Neural cell (in vitro differentiated cells): ENCODE measurements at regions not wholly inside any gene's neighbourhood (a gene's known extent, or its start where the extent isn't known, plus 50 kb on each side); places are given as distances from the start of the nearest gene placed in this dataset.

ENCODE experiments used
- H2AFZ ChIP-seq: fragments of 200-600, 300-800 bp; sonication (generic), shearing (Covaris generic); 2 replicates; pipeline ENCODE4 v1.6.0; 2014; ENCODE audit warnings: low read depth, mild to moderate bottlenecking, antibody characterized with exemption, low read length, moderate library complexity
- H3F3A ChIP-seq: fragments of 200-600 bp; shearing (Covaris generic); 2 replicates; pipeline ENCODE4 v1.6.1; 2016; ENCODE audit warnings: mild to moderate bottlenecking, moderate library complexity, mixed read lengths, antibody characterized with exemption, low read length; ENCODE audit not compliant: insufficient read depth, poor library complexity, severe bottlenecking
- H3K27ac ChIP-seq: fragments of 200-600, 300-800 bp; sonication (generic), shearing (Covaris generic); 2 replicates; pipeline ENCODE4 v1.5.1; 2014; ENCODE audit warnings: mild to moderate bottlenecking, low read length, moderate library complexity
- H3K27me3 ChIP-seq: fragments of 300-800, 200-600 bp; sonication (generic), shearing (Covaris generic); 2 replicates; pipeline ENCODE4 v1.6.0; 2014; ENCODE audit warnings: mild to moderate bottlenecking, low read depth, low read length, moderate library complexity; ENCODE audit not compliant: insufficient read depth
- H3K36me3 ChIP-seq: fragments of 300-800, 200-600 bp; sonication (generic), shearing (Covaris generic); 2 replicates; pipeline ENCODE4 v1.5.1; 2014; ENCODE audit warnings: mild to moderate bottlenecking, antibody characterized with exemption, low read length, moderate library complexity; ENCODE audit not compliant: insufficient read depth
- H3K4me2 ChIP-seq: fragments of 300-800, 200-600 bp; sonication (generic), shearing (Covaris generic); 2 replicates; pipeline ENCODE4 v1.6.0; 2014; ENCODE audit warnings: mild to moderate bottlenecking, low read length
- H3K4me3 ChIP-seq: fragments of 300-800, 200-600 bp; sonication (generic), shearing (Covaris generic); 2 replicates; pipeline ENCODE4 v1.5.1; 2014; ENCODE audit warnings: mild to moderate bottlenecking, low read length, moderate library complexity
- H3K79me2 ChIP-seq: fragments of 200-600 bp; shearing (Covaris generic); replicated peaks from 2 replicates; pipeline ENCODE4 v1.6.0; 2014; ENCODE audit warnings: mild to moderate bottlenecking, low read length, moderate library complexity; ENCODE audit not compliant: insufficient read depth
- H3K9ac ChIP-seq: fragments of 300-800, 200-600 bp; sonication (generic), shearing (Covaris generic); 2 replicates; pipeline ENCODE4 v1.6.1; 2016; ENCODE audit warnings: mild to moderate bottlenecking, low read length, mixed read lengths
- H3K9me2 ChIP-seq: fragments of 200-600 bp; shearing (Covaris generic); 2 replicates; pipeline ENCODE4 v1.6.1; 2016; ENCODE audit warnings: mild to moderate bottlenecking, low read length, mixed read lengths; ENCODE audit not compliant: insufficient read depth
- H3K9me3 ChIP-seq: fragments of 200-600, 300-800 bp; sonication (generic), shearing (Covaris generic); 2 replicates; pipeline ENCODE4 v1.6.1; 2016; ENCODE audit warnings: mild to moderate bottlenecking, mixed run types, low read length, moderate library complexity, mixed read lengths
- H4K20me1 ChIP-seq: fragments of 200-600 bp; shearing (Covaris generic); 2 replicates; pipeline ENCODE4 v1.6.1; 2016; ENCODE audit warnings: mild to moderate bottlenecking, mixed run types; ENCODE audit not compliant: insufficient read depth
- CTCF ChIP-seq: fragments of 450-650 bp; IDR thresholded peaks from 2 replicates; pipeline ENCODE4 v1.5.1; 2014; ENCODE audit warnings: antibody characterized with exemption, mild to moderate bottlenecking, moderate library complexity; ENCODE audit not compliant: poor library complexity, severe bottlenecking
- EP300 ChIP-seq: fragments of 450-650 bp; conservative IDR thresholded peaks from 2 replicates; pipeline ENCODE4 v1.6.1; 2014; ENCODE audit warnings: antibody characterized with exemption, mild to moderate bottlenecking, moderate library complexity; ENCODE audit not compliant: poor library complexity, severe bottlenecking
- EZH2 ChIP-seq: fragments of 200-600, 300-800 bp; shearing (Covaris generic), sonication (generic); IDR thresholded peaks from 2 replicates; pipeline ENCODE4 v1.6.1; 2014; ENCODE audit warnings: antibody characterized with exemption, low read length, borderline replicate concordance, mild to moderate bottlenecking; ENCODE audit not compliant: insufficient read depth, poor library complexity, severe bottlenecking
- MXI1 ChIP-seq: fragments of 450-650 bp; conservative IDR thresholded peaks from 2 replicates; pipeline ENCODE4 v1.6.1; 2014; ENCODE audit warnings: antibody characterized with exemption, mild to moderate bottlenecking; ENCODE audit not compliant: poor library complexity, severe bottlenecking
- POLR2AphosphoS5 ChIP-seq: IDR thresholded peaks from 2 replicates; pipeline ENCODE4 v1.6.1; 2012
- RAD21 ChIP-seq: fragments of 450-650 bp; conservative IDR thresholded peaks from 2 replicates; pipeline ENCODE4 v1.6.1; 2014; ENCODE audit warnings: antibody characterized with exemption, mild to moderate bottlenecking, moderate library complexity
- REST ChIP-seq: IDR thresholded peaks from 2 replicates; pipeline ENCODE4 v1.6.1; 2012; ENCODE audit warnings: borderline replicate concordance
- SMC3 ChIP-seq: fragments of 450-650 bp; conservative IDR thresholded peaks from 2 replicates; pipeline ENCODE4 v1.6.1; 2014; ENCODE audit warnings: antibody characterized with exemption, mild to moderate bottlenecking, moderate library complexity; ENCODE audit not compliant: poor library complexity
- TAF1 ChIP-seq: IDR thresholded peaks from 2 replicates; pipeline ENCODE4 v1.6.1; 2012; ENCODE audit warnings: low read depth

GRCh38 chr5:174337276-174338184 is 292.0 kb downstream of the NSG2 start:
- TF ChIP-seq RAD21: no peak
- no peak for TF ChIP-seq CTCF
- peak; percentile 83 for TF ChIP-seq POLR2AphosphoS5
- Histone ChIP-seq H3K36me3 (no peaks in the 10 kb centered on the region), H3K9me2 (no peaks in the 10 kb centered on the region), H3K4me3 (no peak overlapping the region), H3K4me2 (no peak overlapping the region), H3K9me3 (no peaks in the 10 kb centered on the region), H3K79me2 (no peaks in the 10 kb centered on the region), H3F3A (no peaks in the 10 kb centered on the region), H3K27ac (no peak overlapping the region), H2AFZ (no peak overlapping the region), H3K27me3 (no peaks in the 10 kb centered on the region), H3K9ac (no peak overlapping the region), H4K20me1 (no peaks in the 10 kb centered on the region)

GRCh38 chr5:174338185-174339010 is 292.9 kb downstream of the NSG2 start:
- no peak overlapping the region for H3K9ac ChIP-seq
- H3K27ac ChIP-seq: no peak overlapping the region
- no peak overlapping the region for H3K4me2 ChIP-seq
- H3K79me2 ChIP-seq: no peaks in the 10 kb centered on the region
- H4K20me1 ChIP-seq: no peaks in the 10 kb centered on the region
- H3K9me3 ChIP-seq: no peaks in the 10 kb centered on the region
- H3F3A ChIP-seq: no peaks in the 10 kb centered on the region
- H3K27me3 ChIP-seq: no peaks in the 10 kb centered on the region
- no peak for TF ChIP-seq MXI1
- no peak for TF ChIP-seq CTCF
- H3K9me2 ChIP-seq: no peaks in the 10 kb centered on the region
- no peaks in the 10 kb centered on the region for H3K36me3 ChIP-seq
- H2AFZ ChIP-seq: no peak overlapping the region
- no peak overlapping the region for H3K4me3 ChIP-seq

GRCh38 chr5:174339130-174339529 is 293.6 kb downstream of the NSG2 start:
- H3K4me2 ChIP-seq: no peak overlapping the region
- no peaks in the 10 kb centered on the region for H3K9me2 ChIP-seq
- H2AFZ ChIP-seq: no peak overlapping the region
- no peak overlapping the region for H3K27ac ChIP-seq
- no peaks in the 10 kb centered on the region for H4K20me1 ChIP-seq
- no peaks in the 10 kb centered on the region for H3K36me3 ChIP-seq
- no peaks in the 10 kb centered on the region for H3F3A ChIP-seq
- H3K4me3 ChIP-seq: no peak overlapping the region
- no peak for TF ChIP-seq TAF1
- no peak for TF ChIP-seq EZH2
- no peak for TF ChIP-seq RAD21
- TF ChIP-seq CTCF: no peak
- TF ChIP-seq POLR2AphosphoS5: no peak
- TF ChIP-seq SMC3: no peak
- no peak for TF ChIP-seq REST
- TF ChIP-seq MXI1: no peak
- TF ChIP-seq EP300: no peak
- no peaks in the 10 kb centered on the region for H3K79me2 ChIP-seq
- no peaks in the 10 kb centered on the region for H3K27me3 ChIP-seq
- no peak overlapping the region for H3K9ac ChIP-seq
- no peaks in the 10 kb centered on the region for H3K9me3 ChIP-seq
